Fibroblast of pulmonary artery (primary cell): ENCODE measurements at regions not wholly inside any gene's neighbourhood (a gene's known extent, or its start where the extent isn't known, plus 50 kb on each side); places are given as distances from the start of the nearest gene placed in this dataset.
A peak's percentile ranks its signal among the peaks of the same experiment; 100 is the strongest.

Experiments
- DNase-seq: peaks from one replicate; pipeline ENCODE4 v3.0.0-alpha.2; 2010; ENCODE audit warnings: low read depth
- H3K4me3 ChIP-seq: replicated peaks from 2 replicates; pipeline ENCODE4 v1.5.1; 2011; ENCODE audit warnings: low read depth, mild to moderate bottlenecking, control low read depth, low read length, moderate library complexity
- TF ChIP-seq, protein P1 (sequence below): IDR thresholded peaks from 2 replicates; pipeline ENCODE4 v1.5.1; 2011; ENCODE audit warnings: mild to moderate bottlenecking, control low read depth, low read length, inconsistent platforms; ENCODE audit errors: missing control alignments

GRCh38 chrX:11941571-11941970 lies 183.5 kb downstream of the MSL3 start:
- TF ChIP-seq, protein P1, sequence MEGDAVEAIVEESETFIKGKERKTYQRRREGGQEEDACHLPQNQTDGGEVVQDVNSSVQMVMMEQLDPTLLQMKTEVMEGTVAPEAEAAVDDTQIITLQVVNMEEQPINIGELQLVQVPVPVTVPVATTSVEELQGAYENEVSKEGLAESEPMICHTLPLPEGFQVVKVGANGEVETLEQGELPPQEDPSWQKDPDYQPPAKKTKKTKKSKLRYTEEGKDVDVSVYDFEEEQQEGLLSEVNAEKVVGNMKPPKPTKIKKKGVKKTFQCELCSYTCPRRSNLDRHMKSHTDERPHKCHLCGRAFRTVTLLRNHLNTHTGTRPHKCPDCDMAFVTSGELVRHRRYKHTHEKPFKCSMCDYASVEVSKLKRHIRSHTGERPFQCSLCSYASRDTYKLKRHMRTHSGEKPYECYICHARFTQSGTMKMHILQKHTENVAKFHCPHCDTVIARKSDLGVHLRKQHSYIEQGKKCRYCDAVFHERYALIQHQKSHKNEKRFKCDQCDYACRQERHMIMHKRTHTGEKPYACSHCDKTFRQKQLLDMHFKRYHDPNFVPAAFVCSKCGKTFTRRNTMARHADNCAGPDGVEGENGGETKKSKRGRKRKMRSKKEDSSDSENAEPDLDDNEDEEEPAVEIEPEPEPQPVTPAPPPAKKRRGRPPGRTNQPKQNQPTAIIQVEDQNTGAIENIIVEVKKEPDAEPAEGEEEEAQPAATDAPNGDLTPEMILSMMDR = no peak
- no peak overlapping the region for H3K4me3 ChIP-seq
- no peak for DNase-seq

- TF ChIP-seq, protein P1 = peak; percentile 73
- peak; percentile 77 for DNase-seq
- no peak overlapping the region for H3K4me3 ChIP-seq
Measured at GRCh38 chrX:11944501-11944900, 186.5 kb downstream of the MSL3 start.

DNA sequence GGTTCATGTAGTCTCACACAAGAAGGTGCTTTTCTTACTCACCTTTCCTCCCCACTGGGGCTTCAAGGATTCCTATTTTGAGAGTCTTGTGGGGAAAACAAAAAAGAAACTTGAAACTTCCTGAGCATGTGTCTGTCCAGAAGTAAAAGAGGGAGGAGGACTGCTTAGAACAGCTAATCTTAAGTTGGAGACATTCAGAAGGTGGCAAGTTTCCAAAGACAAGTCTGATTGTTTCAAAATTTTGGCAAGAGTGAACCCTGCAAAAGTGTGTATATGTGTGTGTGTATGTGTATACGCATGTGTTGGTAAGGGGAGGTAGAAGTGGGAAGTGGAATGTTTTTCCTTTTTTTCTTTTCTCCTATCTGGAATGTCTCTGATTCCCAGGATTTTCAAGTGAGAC lies 189.0 kb upstream of the FRMPD4 start:
- TF ChIP-seq, protein P1 = no peak
- peak; percentile 74 for DNase-seq
- no peak overlapping the region for H3K4me3 ChIP-seq

- peak; percentile 54 for DNase-seq
- TF ChIP-seq, protein P1 = no peak
- no peak overlapping the region for H3K4me3 ChIP-seq
Measured at GRCh38 chrX:11952176-11952720, 186.0 kb upstream of the FRMPD4 start.

- DNase-seq = peak; percentile 75
- H3K4me3 ChIP-seq = no peak overlapping the region
- TF ChIP-seq, protein P1 = no peak
Measured at GRCh38 chrX:11953615-11954014, 184.7 kb upstream of the FRMPD4 start.

- TF ChIP-seq, protein P1 = no peak
- no peak overlapping the region for H3K4me3 ChIP-seq
- no peak for DNase-seq
Measured at GRCh38 chrX:11954176-11954575, 184.1 kb upstream of the FRMPD4 start.

DNA sequence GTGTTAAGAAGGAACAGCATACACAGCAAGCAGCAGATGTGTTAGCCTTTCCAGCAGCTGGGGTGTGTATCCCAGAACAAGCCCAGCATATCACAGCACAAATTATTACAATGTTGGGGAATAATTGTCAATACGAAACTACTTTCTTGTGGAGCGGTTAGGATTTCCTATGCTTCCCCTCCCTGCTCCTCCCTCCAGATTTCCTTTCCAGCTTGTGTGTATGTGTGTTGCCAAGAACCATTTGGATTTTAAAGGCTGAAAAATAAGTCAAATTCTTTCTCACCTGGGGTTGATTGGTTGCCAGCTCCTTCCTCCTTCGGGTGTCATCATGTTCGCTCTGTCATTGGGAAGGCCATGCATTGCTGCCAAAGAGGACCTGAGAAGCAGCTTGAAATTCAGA lies 178.2 kb upstream of the FRMPD4 start:
- TF ChIP-seq, protein P1 = no peak
- no peak overlapping the region for H3K4me3 ChIP-seq
- no peak for DNase-seq
